ENCODE measurements at regions not wholly inside any gene's neighbourhood (a gene's known extent, or its start where the extent isn't known, plus 50 kb on each side); places are given as distances from the start of the nearest gene placed in this dataset.

GRCh38 chr13:61123538-61124289 is 291.9 kb downstream of the PCDH20 start:
- TF ChIP-seq EZH2 (IDR thresholded peaks at IDR 0.05; ENCODE audit: low read length, unreplicated experiment): no peak
- TF ChIP-seq CTCF (conservative IDR thresholded peaks at IDR 0.05; ENCODE audit: low read depth, low read length): no peak
